Coronary artery (tissue), 2 donors: ENCODE measurements at regions not wholly inside any gene's neighbourhood (a gene's known extent, or its start where the extent isn't known, plus 50 kb on each side); places are given as distances from the start of the nearest gene placed in this dataset.
"Not testable (repeated sequence)": the region's sequence is repeated elsewhere in the genome, so short reads cannot be mapped to it uniquely, and the experiment has no call there.

ENCODE experiments used
- DNase-seq: peaks from one replicate; pipeline ENCODE4 v3.0.0-alpha.2; 2017; ENCODE audit warnings: low spot score
- H3K27ac ChIP-seq, 2 donors: fragments of 200-600 bp; sonication (generic); one replicate each; pipeline ENCODE4 v1.5.1; 2016 to 2019
- H3K4me3 ChIP-seq: fragments of 200-600 bp; sonication (generic); 2 replicates; pipeline ENCODE4 v1.5.1; 2016; ENCODE audit warnings: mild to moderate bottlenecking, moderate library complexity
- CTCF ChIP-seq: fragments of 200-600 bp; sonication (generic); IDR thresholded peaks from one replicate; pipeline ENCODE4 v1.5.1; 2019; ENCODE audit warnings: antibody characterized with exemption

DNA sequence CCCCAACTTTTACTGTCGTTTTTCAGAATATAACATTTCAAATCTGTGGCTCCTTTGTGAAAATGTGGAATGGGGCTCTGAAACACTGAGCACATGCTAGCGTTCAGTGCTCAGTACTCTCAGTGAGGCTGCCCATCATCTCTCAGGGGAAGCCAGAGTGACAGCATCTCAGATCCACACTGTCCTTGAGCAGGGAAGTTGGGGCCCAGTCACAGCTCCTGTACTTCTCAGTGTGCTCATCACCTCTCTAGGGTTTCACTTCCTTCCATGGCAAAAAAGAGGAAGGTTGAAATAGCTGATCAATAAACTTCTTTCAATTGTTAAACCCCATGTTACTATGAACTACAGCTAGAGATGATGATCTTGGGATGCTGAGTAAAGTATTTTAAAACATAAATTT is 565.9 kb upstream of the SPRY2 start:
- Histone ChIP-seq H3K4me3 (no peak overlapping the region), H3K27ac (no peak overlapping the region)
- DNase-seq, result no peak
- no peak for TF ChIP-seq CTCF

GRCh38 chr13:80904386-80904785 is 563.5 kb upstream of the SPRY2 start:
- no peak for TF ChIP-seq CTCF
- Histone ChIP-seq H3K27ac (no peak overlapping the region), H3K4me3 (no peak overlapping the region)
- no peak for DNase-seq

- TF ChIP-seq CTCF, result no peak
- Histone ChIP-seq H3K27ac (no peak overlapping the region), H3K4me3 (no peak overlapping the region)
- no peak for DNase-seq
Measured at GRCh38 chr13:80903911-80904310, 563.0 kb upstream of the SPRY2 start.

- Histone ChIP-seq H3K4me3 (no peak overlapping the region), H3K27ac (no peak overlapping the region)
- no peak for TF ChIP-seq CTCF
- DNase-seq, result no peak
Measured at GRCh38 chr13:80901530-80901929, 560.6 kb upstream of the SPRY2 start.

DNA sequence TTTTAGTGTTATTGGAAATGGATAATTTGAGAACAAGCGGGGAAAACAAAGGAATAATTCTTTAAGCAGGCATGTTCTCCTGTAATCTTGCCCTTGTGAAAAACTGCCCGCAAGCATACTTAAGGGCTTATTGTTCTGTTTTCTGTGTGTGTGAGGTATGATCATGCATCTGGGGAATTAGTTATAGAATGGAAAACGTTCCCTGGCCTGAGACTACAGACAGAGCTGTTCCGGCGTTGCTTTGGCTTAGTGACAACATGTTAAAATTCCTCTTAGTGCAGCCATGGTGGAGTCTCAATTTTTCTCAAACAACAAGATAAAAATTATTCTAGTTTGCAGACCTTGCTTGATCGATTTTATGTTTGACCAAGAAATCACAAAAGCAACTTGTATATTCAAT is 560.2 kb upstream of the SPRY2 start:
- TF ChIP-seq CTCF, result no peak
- DNase-seq, result no peak
- Histone ChIP-seq H3K27ac (peak overlapping the region in 1 of 2 donors; percentile 3), H3K4me3 (no peak overlapping the region)

- TF ChIP-seq CTCF, result no peak
- no peak for DNase-seq
- Histone ChIP-seq H3K27ac (no peak overlapping the region), H3K4me3 (no peak overlapping the region)
Measured at GRCh38 chr13:80900561-80900960, 559.6 kb upstream of the SPRY2 start.

- not testable (repeated sequence) for H3K4me3 ChIP-seq, DNase-seq, H3K27ac ChIP-seq
Measured at GRCh38 chr13:80897641-80898040, 556.7 kb upstream of the SPRY2 start.

DNA sequence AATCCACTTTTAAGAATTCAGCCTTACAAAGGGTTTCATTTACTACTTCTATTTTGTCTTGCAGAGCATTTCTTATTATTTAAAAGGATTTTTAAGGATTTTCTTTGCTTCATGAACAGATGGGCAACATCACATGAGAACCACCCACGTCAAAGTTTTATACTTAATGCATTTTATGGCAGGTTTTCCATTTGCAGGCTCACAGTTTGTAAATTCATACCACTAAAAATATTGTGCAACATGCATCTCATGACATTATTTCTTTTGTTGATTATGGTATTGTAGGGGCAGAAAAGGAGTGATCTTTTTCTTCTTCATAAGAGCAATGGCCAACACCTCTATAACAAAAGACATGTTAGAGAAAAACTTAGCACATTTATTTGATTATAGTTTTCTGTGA is 554.0 kb upstream of the SPRY2 start:
- TF ChIP-seq CTCF, result no peak
- H3K27ac ChIP-seq, result no peak overlapping the region
- no peak for DNase-seq
- no peak overlapping the region for H3K4me3 ChIP-seq
